Smooth muscle cell of the brain vasculature (primary cell): ENCODE measurements at regions not wholly inside any gene's neighbourhood (a gene's known extent, or its start where the extent isn't known, plus 50 kb on each side); places are given as distances from the start of the nearest gene placed in this dataset.
"Not testable (repeated sequence)": the region's sequence is repeated elsewhere in the genome, so short reads cannot be mapped to it uniquely, and the experiment has no call there.

Experiments used
- DNase-seq: peaks from one replicate; pipeline ENCODE4 v3.0.0-alpha.2; 2012; ENCODE audit warnings: low read depth, low spot score

GRCh38 chr18:73684647-73685046 is 463.0 kb downstream of the FBXO15 start:
- DNase-seq, result no peak

DNA sequence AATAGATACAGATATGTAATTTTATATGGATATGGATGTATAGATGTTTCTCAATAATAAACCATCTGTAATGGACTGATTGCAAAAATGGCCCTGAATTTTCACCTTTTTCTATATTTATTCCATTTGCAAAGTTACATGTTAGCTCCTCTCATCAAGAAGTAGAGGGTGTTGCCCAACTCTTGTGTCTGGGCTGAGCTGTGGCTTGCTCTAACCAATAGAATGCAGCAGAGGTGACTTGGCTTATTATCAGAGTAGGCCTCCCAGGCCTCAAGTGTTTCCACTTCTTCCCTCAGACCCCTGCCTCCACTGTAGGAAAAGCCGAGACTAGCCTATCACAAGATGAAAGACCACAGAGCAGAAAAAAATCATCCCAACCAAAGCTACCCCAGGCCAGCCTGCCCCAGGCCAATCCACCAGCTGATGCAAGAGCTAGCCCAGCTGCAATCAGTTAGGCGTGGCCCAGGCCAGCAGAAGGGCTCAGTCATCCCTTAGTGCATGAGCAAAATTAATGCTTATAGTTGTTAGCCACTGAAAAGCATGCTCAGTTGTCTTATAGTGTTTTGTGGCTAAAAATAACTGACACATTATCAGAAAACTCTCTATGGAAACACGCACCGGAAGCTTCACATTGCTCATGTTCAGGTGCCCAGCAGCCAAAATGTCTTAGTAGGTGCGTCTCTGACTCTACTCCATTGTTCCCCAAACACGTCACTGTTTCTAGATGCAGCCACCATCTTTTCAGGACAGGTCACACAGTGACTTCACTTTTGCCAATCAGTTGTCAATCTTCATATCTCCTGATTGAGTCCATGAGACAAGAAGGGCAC is 464.0 kb downstream of the FBXO15 start:
- DNase-seq, result no peak

- DNase-seq, result no peak
These were observed 465.7 kb downstream of the FBXO15 start for GRCh38 chr18:73681912-73682311.

GRCh38 chr18:73681398-73681797 is 466.2 kb downstream of the FBXO15 start:
- no peak for DNase-seq

DNA sequence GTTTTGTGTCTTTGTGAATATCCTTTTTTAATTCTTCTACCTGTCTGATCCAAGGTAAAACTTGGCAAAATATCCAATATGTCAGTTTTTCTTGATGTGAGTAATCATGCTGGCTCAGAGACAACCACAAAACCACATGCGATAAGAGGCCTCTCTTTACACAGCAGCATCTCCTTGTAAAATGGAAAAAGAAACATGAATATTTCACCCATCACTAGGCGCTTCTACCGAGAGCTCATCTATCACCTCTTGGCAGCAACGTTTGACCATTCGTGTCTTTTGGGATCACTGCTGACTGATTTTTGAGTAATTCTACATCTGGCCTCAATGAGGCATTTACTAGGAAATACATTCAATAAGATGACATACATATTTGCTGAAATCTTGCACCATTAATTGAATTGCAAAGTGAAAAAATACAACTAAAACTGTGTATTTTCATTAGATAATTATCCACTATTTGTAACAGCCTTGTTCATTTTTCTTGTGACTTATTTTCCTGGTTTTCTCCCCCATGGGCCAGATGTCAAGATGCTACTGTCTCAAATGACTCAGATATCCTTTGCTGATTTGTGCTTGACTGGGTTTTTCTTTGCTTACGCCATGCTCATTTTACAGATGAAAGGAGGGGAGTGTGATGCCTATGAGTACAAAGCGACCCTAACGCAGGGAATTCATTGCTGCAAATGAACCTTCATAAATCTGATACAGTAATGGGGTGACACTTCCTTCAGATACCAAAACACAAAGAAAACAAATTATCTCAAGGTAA is 467.5 kb downstream of the FBXO15 start:
- DNase-seq, result no peak

DNA sequence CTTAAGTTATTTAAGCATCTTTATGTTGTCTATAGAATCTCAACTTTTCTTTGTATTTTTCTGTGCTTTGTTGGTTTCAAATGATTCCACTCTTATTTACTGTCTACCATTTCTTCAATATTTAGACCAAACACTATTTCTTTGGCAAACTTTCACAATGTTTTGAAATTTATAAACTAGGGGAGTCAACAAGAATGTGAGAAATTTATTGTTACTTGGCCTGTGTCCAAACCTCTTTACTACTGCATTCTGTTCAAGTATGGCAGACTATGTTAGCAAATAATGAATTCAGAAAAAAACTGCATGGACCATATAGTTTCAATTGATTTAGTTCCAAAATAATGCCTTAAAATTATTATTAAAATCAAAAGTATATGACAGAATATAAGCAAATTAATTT is 470.2 kb downstream of the FBXO15 start:
- no peak for DNase-seq

DNA sequence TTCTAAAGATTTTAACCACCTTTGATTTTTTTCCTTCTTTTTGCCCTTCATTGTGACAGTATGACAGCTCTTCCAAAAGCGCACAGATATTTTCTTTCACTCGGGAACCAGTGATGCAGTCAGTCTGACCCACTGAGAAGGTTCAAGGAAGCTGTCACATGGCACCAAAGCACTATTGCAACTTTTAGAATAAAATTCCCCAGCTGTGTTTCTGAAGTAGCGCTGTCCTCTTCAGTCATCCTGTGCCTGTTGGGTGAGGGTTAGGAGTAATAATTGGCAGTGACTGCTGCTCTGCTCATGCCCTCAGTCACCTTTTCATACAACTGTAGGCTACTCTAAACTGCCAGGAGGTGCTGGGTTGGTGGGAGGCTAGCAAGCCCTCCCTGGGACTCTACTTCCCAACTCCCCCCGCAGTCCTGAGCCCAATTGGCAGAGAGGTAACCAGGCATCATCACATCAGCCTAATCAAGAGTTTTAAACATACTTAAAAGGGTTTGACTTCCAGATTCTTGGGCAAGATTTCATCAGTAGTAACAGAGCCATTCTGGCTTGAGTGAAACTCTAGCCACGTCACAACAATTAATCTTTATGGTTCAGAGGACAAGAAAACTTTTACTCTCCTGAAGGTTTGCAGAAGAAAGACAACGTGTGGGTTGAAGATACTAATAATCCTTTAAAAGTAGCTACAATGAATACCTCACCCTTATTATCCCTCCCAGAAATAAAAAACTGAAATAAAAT is 473.3 kb downstream of the FBXO15 start:
- no peak for DNase-seq

DNA sequence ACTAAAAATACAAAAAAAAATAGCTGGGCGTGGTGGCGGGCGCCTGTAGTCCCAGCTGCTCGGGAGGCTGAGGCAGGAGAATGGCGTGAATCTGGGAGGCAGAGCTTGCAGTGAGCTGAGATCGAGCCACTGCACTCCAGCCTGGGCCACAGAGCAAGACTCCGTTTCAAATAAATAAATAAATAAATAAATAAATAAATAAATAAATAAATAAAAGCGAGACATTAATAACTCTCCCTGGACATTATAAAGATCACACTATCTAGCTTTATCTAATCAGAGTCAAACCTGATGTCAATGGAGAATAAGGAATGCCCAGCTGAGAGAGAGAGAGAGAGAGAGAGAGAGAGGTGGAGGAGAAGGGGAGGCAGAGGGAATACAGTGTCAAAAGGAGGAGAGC is 476.2 kb downstream of the FBXO15 start:
- DNase-seq, result not testable (repeated sequence)

DNA sequence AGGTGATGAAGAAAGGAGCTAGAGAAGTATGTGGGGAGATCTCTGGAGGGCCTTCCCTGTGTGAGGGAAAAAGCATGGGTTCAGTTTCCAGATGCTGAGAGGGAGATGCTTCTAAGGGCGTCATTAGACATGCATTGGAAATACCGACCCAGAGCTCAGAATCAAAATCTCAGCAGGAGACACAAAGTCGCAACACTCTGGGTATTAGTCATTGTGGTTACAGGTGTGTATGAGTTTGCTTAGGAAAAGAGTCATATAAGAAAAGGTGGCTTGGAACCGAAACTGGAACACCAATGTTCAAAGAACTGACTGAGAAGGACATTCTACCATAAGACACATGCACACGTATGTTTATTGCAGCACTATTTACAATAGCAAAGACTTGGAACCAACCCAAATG is 477.1 kb downstream of the FBXO15 start:
- no peak for DNase-seq

DNA sequence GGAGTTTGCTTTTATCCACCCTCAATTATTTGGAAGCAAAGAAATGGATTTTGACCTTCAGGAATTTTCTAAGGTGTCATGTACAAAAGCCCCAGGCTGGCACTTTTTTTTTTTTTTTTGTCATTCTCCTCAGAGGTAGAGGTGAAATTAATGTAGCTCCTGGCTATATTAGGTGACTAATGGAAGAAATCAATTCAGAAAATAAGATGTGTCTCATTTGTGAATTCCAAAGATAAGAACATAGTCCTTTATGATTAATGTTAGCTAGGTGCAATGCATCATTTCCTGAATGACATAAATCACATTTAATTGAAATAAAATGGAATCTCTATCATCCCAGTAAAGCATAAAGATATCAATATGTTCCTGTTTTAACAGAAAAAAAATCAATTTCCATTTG is 477.6 kb downstream of the FBXO15 start:
- no peak for DNase-seq

GRCh38 chr18:73669297-73669696 is 478.3 kb downstream of the FBXO15 start:
- peak; percentile 76 for DNase-seq

- no peak for DNase-seq
These were observed 479.6 kb downstream of the FBXO15 start for GRCh38 chr18:73668051-73668450.

DNA sequence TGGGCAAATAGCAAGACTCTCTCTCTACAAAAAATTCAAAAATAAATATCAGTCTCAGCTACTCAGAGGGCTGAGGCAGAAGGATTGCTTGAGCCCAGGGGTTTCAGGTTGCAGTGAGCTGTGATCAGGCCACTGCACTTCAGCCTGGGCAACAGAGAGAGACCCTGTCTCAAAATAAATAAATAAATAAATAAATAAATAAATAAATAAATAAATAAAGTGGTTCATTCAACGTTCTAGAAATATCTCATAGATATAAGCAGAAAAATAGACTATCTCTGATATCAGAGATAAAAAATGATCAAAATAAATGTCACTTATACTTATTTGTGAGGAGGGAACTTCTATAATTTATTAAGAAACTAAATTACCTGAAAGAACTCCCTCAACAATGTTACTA is 480.9 kb downstream of the FBXO15 start:
- DNase-seq, result no peak

DNA sequence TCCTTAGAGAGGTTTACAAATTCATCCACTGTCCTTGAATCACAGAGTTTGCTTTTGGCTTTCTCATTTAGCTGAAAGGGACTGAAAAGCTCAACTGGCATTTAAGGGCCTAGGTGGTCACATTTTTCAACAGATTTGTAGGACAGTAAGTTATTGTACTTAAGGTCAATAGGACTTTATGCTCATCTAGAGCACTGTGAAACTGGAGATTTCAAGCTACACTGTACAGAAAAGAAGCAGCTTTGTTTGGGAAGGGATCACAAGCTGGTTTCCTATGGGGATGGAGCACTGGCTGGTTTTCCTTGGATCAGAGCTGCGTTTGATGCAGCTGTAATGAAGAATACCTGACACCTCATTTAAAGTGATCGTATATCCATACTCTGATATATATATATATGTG is 482.7 kb downstream of the FBXO15 start:
- no peak for DNase-seq

- no peak for DNase-seq
These were observed 484.1 kb downstream of the FBXO15 start for GRCh38 chr18:73663581-73663980.

GRCh38 chr18:73662421-73662820 is 485.2 kb downstream of the FBXO15 start:
- no peak for DNase-seq

GRCh38 chr18:73660931-73661856 is 486.4 kb downstream of the FBXO15 start:
- no peak for DNase-seq

DNA sequence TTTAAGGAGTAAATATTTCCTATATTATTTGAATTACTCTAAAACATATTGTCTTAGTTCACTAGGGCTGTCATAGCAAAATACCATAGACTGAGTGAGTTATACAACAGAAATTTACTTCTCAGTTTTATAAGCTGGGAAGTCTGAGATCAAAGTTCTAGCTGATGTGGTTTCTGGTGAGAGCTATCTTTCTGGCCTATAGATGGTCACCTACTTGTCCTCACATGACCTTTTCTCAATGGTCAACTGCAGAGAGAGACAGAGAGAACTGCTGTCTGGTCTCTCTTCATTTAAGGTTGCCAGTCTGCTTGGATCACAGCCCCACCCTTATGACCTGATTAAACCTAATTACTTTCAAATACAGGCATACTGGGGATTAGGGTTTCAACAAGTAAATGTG is 490.9 kb downstream of the FBXO15 start:
- no peak for DNase-seq

DNA sequence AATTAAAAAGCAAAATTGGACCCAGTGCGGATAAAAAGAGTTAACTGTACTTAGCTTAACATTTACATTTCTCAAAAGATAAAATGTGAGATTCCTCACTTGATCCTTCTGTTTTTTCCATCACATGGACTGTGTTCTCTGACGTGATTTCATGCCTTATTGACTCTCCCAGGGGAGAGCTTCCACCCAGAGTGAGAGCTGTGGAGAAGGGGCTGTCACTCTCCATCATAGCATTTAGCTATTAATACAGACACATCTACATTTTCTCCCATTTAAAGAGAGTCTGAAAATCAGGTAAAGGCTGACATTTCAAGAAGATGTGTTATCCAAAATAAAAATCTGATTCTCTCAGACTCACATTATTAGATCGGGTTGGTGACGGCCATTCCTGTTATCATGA is 493.8 kb downstream of the FBXO15 start:
- no peak for DNase-seq

- no peak for DNase-seq
These were observed 494.4 kb downstream of the FBXO15 start for GRCh38 chr18:73653251-73653650.

GRCh38 chr18:73647391-73647790 is 500.2 kb downstream of the FBXO15 start:
- no peak for DNase-seq
